Epithelial cell of proximal tubule (primary cell): ENCODE measurements at regions not wholly inside any gene's neighbourhood (a gene's known extent, or its start where the extent isn't known, plus 50 kb on each side); places are given as distances from the start of the nearest gene placed in this dataset.

Source experiments
- DNase-seq: peaks from one replicate; pipeline ENCODE4 v3.0.0-alpha.2; 2011; ENCODE audit warnings: low read depth
- H3K4me3 ChIP-seq: 2 replicates; pipeline ENCODE4 v1.5.1; 2011; ENCODE audit warnings: low read depth, mild to moderate bottlenecking, low read length
- CTCF ChIP-seq: conservative IDR thresholded peaks from 2 replicates; pipeline ENCODE4 v1.5.1; 2012; ENCODE audit warnings: low read depth, mild to moderate bottlenecking, low read length

GRCh38 chr11:10392095-10393079 is 62.7 kb upstream of the AMPD3 start:
- no peak for TF ChIP-seq CTCF
- no peak for DNase-seq
- no peak overlapping the region for H3K4me3 ChIP-seq

DNA sequence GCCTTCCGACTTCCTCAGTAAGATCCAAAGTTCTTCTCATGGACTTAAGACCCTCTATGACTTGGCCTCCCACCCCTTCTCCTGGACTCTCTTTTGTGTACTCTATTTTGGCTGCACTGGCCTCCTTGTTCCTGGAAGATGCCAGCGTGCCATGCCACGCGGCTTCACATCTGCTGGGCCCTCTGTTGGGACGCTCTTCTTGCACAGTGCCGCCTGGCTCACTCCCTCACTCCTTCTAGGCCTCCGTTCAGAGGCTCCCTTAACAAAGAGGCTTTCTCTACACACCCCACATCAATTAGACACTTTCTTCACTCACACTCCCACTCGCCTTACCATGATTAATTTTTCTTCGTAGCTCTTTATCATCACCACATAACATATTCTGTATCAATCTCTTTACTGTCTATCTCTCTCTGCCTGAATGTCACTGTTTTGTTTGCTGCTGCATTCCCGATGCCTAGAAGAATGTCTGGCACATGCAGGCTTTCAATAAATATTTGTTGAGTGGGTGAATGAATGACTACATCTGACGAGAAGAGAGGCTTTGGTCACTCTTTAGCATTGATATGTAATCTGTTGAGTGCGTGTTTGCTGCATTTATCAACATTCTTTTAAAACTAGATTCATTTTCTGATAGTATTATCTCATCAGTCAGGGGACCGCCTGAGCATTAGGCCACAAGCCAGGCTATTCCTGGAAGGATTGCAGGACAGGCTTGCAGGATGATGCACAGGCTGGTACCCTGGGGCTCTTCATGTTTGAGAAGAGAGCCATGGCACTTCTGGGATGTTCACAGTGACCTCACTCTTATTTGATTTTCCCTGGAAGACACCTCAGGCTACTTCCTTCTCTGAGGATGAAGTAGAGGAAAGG is 60.6 kb upstream of the AMPD3 start:
- DNase-seq, result no peak
- H3K4me3 ChIP-seq, result no peak overlapping the region
- TF ChIP-seq CTCF, result no peak

- TF ChIP-seq CTCF, result no peak
- no peak for DNase-seq
- no peak overlapping the region for H3K4me3 ChIP-seq
Observed at GRCh38 chr11:10395166-10395897, 59.7 kb upstream of the AMPD3 start.

- TF ChIP-seq CTCF, result no peak
- no peak for DNase-seq
- no peak overlapping the region for H3K4me3 ChIP-seq
Observed at GRCh38 chr11:10396771-10397170, 58.3 kb upstream of the AMPD3 start.

- TF ChIP-seq CTCF, result no peak
- H3K4me3 ChIP-seq, result no peak overlapping the region
- DNase-seq, result no peak
Observed at GRCh38 chr11:10397226-10397987, 57.7 kb upstream of the AMPD3 start.

GRCh38 chr11:10398525-10398924 is 56.5 kb upstream of the AMPD3 start:
- no peak for DNase-seq
- no peak overlapping the region for H3K4me3 ChIP-seq
- no peak for TF ChIP-seq CTCF
